AG08396 (cell line): ENCODE measurements at regions not wholly inside any gene's neighbourhood (a gene's known extent, or its start where the extent isn't known, plus 50 kb on each side); places are given as distances from the start of the nearest gene placed in this dataset.
A peak's percentile ranks its signal among the peaks of the same experiment; 100 is the strongest.

Experiments
- DNase-seq: peaks from one replicate; pipeline ENCODE4 v3.0.0; 2012; ENCODE audit warnings: low spot score, mixed read lengths

DNA sequence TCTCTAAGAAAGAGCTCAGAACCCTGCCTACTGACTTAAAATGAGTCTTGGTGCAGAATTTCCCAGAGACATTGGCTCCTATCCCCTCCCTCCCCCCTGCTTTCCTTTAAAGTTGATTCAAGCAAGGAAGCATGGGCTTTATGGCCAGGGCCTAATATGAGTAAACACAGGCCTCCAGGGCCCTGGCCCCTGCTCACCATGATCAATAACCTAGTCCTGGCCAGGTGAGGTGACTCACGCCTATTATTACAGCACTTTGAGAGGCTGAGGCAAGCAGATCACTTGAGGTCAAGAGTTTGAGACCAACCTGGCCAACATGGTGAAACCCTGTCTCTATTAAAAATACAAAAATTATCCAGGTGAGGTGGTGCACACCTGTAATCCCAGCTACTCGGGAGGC is 165.1 kb upstream of the TMCC3 start:
- no peak for DNase-seq

DNA sequence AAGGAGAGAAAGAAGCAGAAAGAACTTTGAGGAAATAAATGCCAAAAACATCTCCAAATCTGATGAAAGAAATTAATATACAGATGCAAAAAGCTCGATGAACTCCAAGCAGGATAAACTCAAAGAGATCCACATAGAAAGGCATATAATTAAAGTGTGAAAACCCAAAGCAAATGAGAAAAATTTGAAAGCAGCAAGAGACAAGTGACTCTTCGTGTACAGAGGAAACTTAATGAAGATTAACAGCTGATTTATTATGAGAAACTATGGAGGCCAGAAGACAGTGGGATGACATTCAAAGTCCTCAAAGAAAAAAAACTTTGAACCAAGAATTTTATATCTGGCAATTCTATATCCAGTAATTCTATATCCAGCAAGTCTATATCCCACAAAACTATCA is 163.0 kb upstream of the TMCC3 start:
- no peak for DNase-seq

DNA sequence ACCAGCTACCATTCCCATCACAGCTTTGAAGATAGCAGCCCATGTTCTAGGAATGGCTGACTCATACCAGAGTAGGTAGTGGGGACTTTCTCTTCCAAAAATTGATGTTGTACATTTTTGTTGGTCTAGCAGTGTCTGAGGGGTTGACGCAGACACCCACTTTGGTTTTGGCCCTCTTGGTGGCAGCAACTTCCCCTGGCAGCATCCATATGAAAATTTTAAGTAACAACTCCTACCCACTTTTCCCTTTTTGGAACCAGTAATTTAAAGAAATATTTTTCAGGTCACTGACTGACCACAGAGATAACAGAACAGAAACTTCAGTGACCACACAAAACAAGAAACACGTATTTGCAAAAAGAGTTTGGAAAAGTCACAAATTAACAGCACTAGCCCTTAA is 162.0 kb upstream of the TMCC3 start:
- DNase-seq: no peak

DNA sequence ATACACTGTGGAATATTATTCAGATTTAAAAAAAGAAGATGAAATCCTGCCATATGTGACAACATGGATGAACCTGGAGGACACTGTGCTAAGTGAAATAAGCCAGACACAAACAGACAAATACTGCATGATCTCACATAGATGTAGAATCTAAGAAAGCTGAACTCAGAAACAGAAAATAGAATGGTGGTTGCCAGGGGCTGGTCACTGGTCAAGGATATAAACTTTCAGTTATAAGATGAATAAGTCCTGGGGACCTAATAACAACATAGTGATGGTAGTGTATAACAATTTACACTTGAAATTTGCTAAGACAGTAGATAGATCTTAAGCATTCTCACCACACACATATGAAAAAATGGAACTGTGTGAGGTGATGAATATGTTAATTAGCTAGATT is 161.3 kb upstream of the TMCC3 start:
- DNase-seq: no peak

DNA sequence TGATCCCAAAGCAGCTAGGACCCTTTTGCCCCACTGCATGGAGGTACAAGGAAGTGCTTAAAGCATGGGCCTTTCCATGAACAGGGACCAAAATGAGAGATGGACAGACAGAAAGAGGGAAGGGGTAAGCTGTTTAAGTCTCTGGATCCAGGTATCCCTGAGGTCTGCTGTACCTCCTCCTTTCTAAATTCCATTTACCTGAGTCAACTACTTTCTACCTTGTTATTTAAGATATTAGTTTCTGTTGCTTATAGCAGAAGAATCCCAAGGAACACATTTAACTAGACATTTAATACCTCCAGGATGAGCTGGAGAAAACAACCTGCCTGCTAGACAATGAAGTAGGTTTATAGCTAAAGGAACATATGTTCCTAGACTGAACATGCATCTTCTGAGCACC is 157.6 kb upstream of the TMCC3 start:
- no peak for DNase-seq

DNA sequence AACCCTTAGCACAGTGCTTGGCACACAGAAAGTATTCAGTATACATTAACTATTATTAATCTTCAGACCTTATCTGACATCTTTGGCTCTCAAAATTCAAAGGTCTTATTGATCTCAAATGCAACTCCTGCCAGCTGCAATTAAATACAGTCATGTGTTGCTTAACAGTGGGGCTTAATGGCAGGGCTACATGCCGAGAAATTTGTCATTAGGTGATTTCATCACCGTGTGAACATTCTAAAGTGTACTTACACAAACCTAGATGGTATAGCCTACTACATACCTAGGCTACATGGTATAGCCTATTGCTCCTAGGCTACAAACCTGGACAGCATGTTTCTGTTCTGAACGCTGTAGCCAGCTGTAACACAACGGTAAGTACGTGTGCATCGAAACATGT is 156.3 kb upstream of the TMCC3 start:
- no peak for DNase-seq

DNA sequence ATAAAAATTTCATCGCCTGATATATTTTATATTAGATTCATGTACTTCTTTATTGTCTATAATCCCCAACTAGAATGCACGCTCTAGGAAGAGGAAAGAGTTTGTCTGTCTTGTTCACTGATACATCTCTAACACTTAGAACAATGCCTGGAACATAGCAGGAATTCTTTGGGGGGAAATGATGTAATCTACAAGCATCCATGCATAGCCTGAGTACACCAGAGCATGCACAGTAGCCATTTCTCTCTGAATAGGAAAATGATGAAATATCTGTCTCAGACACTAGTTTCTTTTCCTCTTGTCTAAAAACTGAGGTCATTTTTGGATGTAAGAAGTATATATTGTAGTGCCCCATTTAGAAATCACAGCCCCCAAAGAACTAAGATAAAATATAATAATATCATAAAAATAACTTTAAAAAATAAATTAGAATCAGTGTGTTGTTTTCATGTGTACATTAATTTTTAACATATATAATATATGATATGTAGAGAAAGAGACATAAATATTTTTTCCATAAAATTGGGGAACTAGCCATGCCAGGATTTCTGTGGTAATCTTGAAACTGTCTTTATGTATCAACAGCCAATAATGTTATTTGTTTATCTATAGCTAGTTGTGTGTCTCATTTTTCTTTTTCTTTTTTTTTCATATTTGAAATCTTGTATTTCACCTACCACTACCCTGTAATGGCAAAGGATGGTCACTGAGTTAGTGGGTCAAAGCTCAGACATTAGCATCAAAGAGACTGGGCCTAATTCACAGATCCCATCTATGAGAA is 155.6 kb upstream of the TMCC3 start:
- no peak for DNase-seq

DNA sequence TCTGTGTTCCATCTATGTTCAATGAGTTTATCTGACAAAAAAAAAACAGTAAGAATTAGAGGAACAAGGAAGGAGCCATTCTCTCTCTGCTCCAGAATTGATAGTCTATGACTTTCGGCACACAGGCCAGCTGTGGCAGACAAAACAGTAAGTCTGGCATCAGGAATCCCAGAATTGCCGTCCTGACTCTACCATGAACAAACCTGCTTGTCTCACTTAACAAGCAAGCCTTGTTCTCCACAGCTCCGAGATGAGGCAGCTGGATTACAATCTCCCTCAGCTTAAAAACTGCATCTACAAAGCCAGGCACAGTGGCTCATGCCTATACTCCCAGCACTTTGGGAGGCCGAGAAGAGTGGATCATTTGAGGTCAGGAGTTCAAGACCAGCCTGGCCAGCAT is 153.6 kb upstream of the TMCC3 start:
- DNase-seq: no peak

DNA sequence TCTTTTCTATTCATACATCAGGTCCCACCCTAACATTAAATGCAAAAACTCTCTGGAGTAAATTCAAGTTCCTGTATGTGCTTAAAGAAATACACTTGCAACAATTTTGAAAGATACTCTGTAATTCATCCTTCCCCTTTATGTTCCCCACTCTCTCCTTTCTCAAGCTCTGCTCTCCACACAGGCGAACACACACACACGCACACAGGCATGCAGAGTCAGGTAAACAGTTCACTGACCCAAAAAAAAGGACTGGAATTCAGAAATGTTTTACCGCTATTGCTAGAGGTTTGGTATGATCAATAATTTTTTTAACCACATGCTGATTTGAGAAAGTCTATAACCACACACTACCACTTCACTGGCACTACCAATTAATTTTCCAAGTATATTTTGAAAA is 152.4 kb upstream of the TMCC3 start:
- no peak for DNase-seq

DNA sequence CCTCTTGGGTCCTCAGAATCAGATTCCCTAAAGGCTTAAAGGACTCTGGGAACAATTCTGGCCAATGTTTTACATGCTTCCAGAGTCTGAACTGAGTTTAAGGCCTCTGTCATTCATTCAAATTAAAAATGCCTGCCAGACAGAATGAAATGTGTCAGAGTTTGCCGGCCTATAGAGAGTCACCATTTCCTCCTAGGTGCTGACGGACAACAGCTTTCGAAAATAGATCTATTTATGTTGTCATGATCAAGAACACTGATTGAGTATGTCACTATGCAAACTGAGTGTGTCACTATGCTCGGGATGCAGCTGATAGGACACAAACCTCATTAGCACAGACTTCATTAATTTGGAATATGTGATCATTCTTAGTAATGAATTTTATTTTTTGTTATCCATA is 151.4 kb upstream of the TMCC3 start:
- DNase-seq: no peak

DNA sequence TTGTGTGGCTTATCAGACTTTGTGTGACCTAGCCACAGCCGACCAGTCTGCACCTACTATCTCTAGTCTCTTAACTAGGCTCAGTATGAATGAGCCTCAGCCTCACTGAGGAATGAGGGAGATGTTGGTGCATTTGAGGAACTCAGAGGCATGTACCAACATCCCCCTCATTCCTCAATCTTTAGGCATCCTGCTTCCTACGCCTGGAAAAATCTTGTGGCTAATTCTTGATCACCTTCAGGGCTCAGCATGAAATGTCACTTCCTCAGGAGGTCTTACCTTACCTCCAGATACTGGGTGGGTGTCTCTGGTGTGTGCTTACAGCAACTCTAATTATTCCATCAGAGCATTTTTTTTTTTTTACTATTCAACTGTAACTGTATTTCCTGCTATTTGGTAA is 148.8 kb upstream of the TMCC3 start:
- DNase-seq: no peak

DNA sequence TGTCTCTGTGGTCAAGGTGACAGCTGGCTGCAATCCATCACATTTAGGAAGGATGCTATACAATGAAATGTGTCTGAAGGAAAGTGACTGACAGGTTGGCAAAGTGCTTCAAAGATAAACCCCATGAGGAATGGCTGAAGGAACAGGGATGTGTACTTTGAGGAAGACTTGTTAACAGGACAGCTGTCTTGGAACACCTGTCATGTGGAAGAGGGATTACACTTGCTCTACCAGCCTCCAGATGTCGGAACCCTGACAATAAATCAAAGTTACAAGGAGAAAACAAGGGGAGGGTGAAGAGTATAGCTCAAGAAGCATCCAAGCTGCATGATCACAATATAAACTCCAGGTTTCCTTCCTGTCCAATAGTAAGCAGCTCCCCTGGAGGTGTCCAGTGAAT is 147.8 kb upstream of the TMCC3 start:
- DNase-seq: no peak

DNA sequence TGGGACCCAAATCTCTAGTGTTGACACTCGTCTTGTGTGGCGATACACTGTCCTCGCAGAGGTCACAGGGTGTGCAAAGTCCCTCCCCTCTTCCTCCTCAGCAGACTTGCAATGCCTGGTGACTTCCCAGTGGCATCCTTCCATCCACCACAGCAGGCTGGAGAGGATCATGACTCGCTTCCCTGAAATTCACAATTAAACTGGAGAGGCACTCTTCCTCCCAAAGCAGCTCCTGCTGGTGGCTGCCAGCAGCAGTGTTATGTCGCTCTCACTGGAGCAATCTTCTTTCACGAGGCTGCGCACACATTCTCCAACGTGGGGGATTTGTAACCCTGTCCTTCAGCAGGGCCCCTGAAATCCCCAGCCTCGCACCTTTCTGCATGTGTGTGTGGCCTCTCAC is 145.2 kb upstream of the TMCC3 start:
- peak; percentile 32 for DNase-seq

DNA sequence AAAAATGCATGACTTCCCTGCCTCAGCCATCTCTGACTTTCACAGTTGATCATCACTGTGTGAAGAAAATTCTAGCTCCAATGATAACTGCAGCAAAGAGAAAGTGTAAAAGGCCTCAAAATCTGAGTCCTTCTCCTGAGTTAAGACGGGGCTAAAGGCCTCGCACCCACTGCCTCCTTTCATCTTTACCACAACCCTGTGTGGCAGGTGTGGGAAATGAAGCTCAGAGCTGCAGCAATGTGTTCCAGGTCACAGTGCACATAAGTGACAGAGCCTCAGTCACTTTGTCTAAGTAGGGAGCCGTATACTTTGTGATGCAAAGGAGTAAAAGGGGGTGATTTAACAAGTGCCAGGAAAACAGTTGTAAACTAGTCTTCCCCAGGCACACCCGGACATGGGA is 144.7 kb upstream of the TMCC3 start:
- no peak for DNase-seq

DNA sequence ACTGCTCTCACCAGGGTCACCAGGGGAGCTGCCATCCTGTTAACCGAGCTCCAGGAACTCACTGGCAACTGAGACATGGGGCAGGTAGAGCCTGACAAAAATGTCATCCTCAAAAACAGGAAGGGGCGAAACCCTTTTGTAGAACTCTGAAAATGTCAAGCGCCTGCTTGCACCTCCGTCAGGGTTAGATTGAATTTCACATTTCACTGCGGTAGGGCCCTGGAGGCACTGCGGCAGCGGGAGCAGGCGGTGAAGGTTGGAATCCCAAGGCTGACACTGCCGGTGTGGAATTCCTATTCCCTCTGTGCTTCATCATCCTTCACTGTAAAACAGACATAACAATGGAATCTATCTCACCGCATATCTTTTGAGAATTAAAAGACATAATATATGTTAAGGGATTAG is 142.8 kb upstream of the TMCC3 start:
- no peak for DNase-seq

DNA sequence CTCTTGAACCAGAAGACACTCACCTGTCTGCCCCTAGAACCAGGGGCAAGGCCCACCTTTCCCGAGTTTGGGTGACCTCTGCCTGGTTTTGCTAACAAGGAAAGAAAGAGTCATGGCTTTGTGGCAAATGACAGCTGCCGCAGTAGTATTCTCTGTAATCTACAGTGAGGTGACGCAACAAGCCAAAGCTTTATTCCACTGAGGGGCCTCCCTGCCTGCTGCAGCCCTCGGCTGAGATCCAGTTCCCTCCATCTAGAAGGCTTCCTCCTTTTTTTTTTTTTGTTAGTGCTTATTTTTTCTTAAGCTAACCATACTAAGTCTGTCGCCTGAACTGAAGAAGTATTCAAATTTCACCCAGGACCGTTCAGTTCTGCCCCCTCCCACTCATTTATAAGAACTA is 142.3 kb upstream of the TMCC3 start:
- no peak for DNase-seq

DNA sequence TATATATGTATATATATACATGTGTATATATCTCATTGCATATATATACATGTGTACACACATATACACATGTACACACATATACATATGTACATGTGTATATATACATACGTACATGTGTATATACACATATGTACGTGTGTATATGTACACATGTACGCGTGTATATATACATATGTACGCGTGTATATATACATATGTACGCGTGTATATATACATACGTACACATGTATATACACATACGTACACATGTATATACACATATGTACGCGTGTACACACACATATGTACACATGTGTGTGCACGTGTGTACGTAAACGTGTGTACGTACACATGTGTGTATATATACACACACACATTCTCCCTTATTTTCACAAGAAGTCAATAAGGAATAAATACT is 141.6 kb upstream of the TMCC3 start:
- no peak for DNase-seq

DNA sequence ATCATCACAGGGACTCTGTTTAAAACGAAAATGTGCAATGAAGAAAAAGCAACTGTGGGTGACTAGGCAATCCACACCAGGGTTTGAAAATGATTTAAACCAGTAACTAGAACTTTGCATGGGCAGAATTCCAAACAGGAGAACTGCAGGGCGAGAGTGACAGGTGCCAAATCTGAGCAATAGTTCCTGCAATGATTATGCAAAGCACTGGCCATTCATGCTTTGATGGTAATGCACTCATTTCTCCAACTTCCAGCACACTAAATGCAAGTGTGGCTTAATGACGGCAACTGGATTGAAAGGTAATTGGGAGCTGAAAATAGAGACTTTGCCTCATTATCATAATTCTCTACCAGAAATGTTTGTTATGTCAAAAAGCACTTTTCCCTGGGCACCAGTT is 140.5 kb upstream of the TMCC3 start:
- DNase-seq: no peak

DNA sequence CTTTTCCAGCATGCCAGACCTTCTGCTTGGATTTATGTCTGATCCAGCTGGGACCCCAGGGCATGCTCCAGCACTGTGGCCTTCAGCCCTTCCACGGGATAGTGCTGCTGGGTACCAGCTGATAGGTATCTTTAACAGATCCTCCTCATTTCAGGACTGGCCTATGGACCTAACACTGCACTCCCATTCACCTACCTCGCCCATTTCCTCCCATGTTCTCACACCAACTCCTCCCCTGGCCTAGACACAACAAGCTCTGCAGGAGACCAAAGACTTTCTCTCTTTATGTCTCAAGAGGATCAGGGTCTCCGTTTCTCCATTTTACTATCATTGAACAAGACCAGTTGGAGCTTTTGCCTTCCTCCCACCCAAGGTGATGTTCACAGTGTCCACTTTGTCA is 140.0 kb upstream of the TMCC3 start:
- no peak for DNase-seq

DNA sequence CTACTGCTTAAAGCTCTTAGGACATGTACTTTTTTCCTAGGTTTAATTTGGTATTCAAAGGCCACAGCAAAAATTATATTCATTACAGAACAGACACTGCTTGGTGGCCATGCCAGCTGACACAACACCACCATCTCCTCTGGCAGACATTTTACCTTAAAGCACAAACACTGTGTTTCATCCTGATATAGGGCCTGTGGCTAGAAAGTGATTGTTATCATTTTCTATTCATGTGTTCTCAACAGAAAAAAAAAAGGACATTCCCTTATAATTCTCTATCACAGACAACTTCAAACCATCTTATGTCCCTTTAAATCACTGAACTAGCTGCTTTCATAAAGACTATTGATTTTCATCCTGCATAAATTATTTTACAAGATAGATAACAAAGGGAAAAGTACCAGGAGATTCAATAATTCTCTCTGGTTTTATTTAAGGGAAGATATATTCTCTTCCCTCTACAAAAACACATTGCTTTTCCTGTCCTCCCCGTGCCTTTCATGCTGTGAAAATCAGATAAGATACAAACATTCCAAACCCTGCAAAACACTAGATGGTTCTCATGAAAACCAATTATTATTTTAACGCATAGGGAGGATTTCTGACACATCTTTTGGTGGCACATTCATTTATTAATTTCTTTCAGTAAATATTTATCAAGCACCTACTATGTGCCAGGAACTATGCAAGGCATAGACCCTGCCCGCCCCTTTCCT is 139.3 kb upstream of the TMCC3 start:
- DNase-seq: no peak

DNA sequence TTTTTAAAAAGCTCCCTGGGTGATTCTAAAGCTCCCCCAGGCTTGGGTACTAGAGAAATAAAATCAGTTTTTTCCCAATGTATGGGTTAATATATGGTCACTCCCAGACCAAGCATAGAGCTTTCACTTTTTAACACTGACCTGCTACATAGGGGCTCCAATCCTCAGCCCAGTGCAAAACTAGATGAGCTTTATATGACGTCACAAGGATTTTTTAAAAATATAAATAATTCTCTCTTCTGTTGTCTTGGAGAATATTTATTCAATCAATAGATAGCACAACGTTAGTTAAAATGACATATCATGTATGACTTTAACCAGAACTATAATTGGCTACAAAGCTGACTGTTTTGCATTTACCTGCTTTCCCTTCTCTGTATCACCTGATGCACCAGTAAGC is 137.9 kb upstream of the TMCC3 start:
- no peak for DNase-seq

DNA sequence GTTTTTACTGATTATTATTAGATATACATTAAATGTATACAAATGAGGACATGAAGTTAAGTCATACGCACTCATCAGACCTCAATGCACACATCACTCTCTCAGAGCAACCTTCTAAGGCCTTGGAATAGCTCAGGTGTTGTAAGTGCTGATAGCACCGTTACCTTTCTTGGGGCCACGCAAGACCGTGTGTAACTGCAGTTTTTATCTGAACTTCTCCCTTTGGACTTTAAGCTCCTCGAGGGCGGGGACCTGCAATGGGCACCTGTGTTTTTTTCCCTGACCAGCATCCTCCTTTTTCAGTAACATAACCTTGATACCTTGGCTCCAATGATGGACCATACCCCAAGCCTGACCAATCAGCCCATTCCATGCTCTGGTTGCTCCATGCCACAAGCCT is 136.5 kb upstream of the TMCC3 start:
- no peak for DNase-seq

DNA sequence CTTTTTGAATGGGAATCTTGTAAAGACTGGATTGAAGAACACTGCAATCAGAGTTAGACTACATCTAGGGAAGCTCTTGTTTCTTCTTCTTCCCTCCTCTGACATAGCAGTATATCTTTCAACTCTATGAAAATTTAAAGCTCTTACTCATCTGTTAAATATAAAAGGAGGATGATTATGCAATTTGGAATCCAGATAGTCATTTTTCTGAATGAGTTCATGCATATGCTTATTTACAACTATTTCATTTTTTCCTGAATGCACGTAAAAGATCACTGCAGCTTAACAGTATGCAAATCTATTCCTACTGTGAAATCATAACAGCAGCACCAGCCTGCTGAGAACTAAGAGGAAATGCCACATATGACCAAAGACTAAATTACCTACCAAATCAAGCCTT is 133.5 kb upstream of the TMCC3 start:
- no peak for DNase-seq

DNA sequence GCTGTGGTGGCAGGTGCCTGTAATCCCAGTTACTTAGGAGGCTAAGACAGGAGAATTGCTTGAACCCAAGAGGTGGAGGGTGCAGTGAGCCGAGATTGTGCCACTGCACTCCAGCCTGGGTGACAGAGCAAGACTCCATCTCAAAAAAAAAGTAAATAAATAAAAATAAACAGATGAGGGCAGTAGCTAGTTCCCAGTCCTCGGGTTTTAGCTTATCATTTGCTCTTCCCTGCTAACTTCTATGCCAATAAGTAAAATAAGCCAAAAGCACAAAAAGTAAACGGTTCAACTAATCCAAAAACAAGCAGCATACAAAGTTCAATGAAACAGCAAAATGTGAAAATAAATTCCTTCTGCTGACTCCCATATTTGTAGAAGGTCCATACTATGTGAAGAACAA is 133.0 kb upstream of the TMCC3 start:
- DNase-seq: no peak
